ENCODE measurements at regions not wholly inside any gene's neighbourhood (a gene's known extent, or its start where the extent isn't known, plus 50 kb on each side); places are given as distances from the start of the nearest gene placed in this dataset.

DNA sequence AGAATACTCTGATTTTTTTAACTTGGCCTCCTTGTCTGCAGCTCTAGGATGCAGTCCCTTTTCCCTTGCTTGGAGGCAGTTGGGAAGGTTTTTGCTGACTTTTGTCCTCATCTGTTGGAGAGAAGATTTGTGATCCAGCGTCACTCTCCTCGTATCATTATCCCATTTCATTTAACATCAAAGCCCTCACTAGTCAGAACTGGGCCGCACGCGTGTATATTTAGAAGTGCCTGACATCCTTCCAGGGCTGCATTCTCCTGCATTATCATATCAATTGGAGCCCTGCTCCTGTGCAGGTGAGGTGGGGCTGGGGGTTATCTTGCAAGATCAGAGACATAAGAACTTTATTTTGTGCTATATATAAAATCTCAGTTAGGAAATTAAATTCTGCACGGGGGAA lies 435.1 kb upstream of the HS6ST1 start:
- Histone ChIP-seq H3K36me3 (ENCODE audit: control insufficient read depth in 2 of 2, extremely low read depth in 1 of 2, insufficient read depth in 2 of 2, low read length in 2 of 2) (no peaks in the 10 kb centered on the region), H3K9me3 (ENCODE audit: control insufficient read depth, low read depth, low read length) (no peaks in the 10 kb centered on the region), H3K9me1 (ENCODE audit: control insufficient read depth, extremely low read depth, insufficient read depth, low read length) (no peaks in the 10 kb centered on the region), H3K27me3 (ENCODE audit: control insufficient read depth, extremely low read depth, insufficient read depth, low read length) (peaks cover 3% of the 10 kb centered on the region), H3K9ac (ENCODE audit: control insufficient read depth, extremely low read depth, insufficient read depth, low read length) (no peak overlapping the region), H3K4me1 (ENCODE audit: control insufficient read depth, extremely low read depth, insufficient read depth, low read length) (no peaks in the 10 kb centered on the region), H4K20me1 (ENCODE audit: control insufficient read depth, extremely low read depth, insufficient read depth, low read length) (no peaks in the 10 kb centered on the region), H3K79me2 (ENCODE audit: control insufficient read depth, insufficient read depth, low read length) (no peaks in the 10 kb centered on the region), H3K27ac (ENCODE audit: control insufficient read depth, insufficient read depth, low read length) (no peak overlapping the region), H3K4me3 (ENCODE audit: control insufficient read depth in 2 of 3, extremely low read depth in 1 of 3, insufficient read depth in 2 of 3, low read depth in 1 of 3, low read length in 3 of 3) (no peak overlapping the region), H3K4me2 (ENCODE audit: control insufficient read depth, extremely low read depth, insufficient read depth, low read depth, low read length) (no peak overlapping the region), H2AFZ (ENCODE audit: control insufficient read depth, low read length) (no peak overlapping the region)
- TF ChIP-seq, protein P1, sequence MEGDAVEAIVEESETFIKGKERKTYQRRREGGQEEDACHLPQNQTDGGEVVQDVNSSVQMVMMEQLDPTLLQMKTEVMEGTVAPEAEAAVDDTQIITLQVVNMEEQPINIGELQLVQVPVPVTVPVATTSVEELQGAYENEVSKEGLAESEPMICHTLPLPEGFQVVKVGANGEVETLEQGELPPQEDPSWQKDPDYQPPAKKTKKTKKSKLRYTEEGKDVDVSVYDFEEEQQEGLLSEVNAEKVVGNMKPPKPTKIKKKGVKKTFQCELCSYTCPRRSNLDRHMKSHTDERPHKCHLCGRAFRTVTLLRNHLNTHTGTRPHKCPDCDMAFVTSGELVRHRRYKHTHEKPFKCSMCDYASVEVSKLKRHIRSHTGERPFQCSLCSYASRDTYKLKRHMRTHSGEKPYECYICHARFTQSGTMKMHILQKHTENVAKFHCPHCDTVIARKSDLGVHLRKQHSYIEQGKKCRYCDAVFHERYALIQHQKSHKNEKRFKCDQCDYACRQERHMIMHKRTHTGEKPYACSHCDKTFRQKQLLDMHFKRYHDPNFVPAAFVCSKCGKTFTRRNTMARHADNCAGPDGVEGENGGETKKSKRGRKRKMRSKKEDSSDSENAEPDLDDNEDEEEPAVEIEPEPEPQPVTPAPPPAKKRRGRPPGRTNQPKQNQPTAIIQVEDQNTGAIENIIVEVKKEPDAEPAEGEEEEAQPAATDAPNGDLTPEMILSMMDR (optimal IDR thresholded peaks at IDR 0.05 in 1 of 3, IDR thresholded peaks at IDR 0.05 in 1 of 3, conservative IDR thresholded peaks at IDR 0.05 in 1 of 3; ENCODE audit: extremely low read depth in 1 of 3, insufficient read depth in 2 of 3, low read length in 3 of 3): no peak
- TF ChIP-seq EZH2 (IDR thresholded peaks at IDR 0.05; ENCODE audit: low read length): no peak
- dilution Hi-C loops (cut with MboI; ENCODE audit: extremely low pct_ligation_motif_present, low sequenced_read_pairs): no loop called here
- DNase-seq (ENCODE audit: low read depth, low spot score): no peak
- FAIRE-seq: no peak

DNA sequence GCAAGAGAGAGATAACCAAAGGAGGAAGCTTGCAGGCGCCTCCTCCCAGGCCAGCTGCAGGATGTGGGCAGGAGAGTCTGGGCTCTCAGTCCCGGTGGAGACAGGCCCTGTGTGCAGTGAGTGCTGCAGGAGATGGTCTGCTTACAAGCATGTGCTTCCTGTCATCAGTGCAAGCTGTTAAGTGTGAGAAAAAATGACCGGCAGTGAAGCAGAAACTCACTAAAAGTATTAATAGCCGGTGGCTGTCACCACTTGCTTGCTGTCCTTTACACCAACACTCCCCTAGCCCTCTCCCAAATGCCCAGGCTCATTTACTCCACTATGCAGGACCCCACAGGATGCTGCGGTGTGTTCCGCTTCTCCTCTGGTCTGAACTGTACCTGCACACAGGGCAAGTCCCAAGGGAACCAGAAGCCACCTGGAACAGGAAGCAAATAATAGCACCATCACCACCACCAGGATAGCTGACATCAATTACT lies 435.6 kb upstream of the HS6ST1 start:
- H3K4me2 ChIP-seq (ENCODE audit: control insufficient read depth, extremely low read depth, insufficient read depth, low read depth, low read length): no peak overlapping the region
- peaks cover 3% of the 10 kb centered on the region for H3K27me3 ChIP-seq (ENCODE audit: control insufficient read depth, extremely low read depth, insufficient read depth, low read length)
- no peak for DNase-seq (ENCODE audit: low read depth, low spot score)
- H3K9ac ChIP-seq (ENCODE audit: control insufficient read depth, extremely low read depth, insufficient read depth, low read length): no peak overlapping the region
- H3K9me3 ChIP-seq (ENCODE audit: control insufficient read depth, low read depth, low read length): no peaks in the 10 kb centered on the region
- H3K36me3 ChIP-seq (ENCODE audit: control insufficient read depth in 2 of 2, extremely low read depth in 1 of 2, insufficient read depth in 2 of 2, low read length in 2 of 2): no peaks in the 10 kb centered on the region
- no peak overlapping the region for H3K27ac ChIP-seq (ENCODE audit: control insufficient read depth, insufficient read depth, low read length)
- H3K9me1 ChIP-seq (ENCODE audit: control insufficient read depth, extremely low read depth, insufficient read depth, low read length): no peaks in the 10 kb centered on the region
- no peaks in the 10 kb centered on the region for H3K4me1 ChIP-seq (ENCODE audit: control insufficient read depth, extremely low read depth, insufficient read depth, low read length)
- no peak overlapping the region for H2AFZ ChIP-seq (ENCODE audit: control insufficient read depth, low read length)
- H3K79me2 ChIP-seq (ENCODE audit: control insufficient read depth, insufficient read depth, low read length): no peaks in the 10 kb centered on the region
- dilution Hi-C loops (cut with MboI; ENCODE audit: extremely low pct_ligation_motif_present, low sequenced_read_pairs): no loop called here
- no peak for FAIRE-seq
- TF ChIP-seq, protein P1 (optimal IDR thresholded peaks at IDR 0.05 in 1 of 3, IDR thresholded peaks at IDR 0.05 in 1 of 3, conservative IDR thresholded peaks at IDR 0.05 in 1 of 3; ENCODE audit: extremely low read depth in 1 of 3, insufficient read depth in 2 of 3, low read length in 3 of 3): no peak
- no peak for TF ChIP-seq EZH2 (IDR thresholded peaks at IDR 0.05; ENCODE audit: low read length)
- H3K4me3 ChIP-seq (ENCODE audit: control insufficient read depth in 2 of 3, extremely low read depth in 1 of 3, insufficient read depth in 2 of 3, low read depth in 1 of 3, low read length in 3 of 3): no peak overlapping the region
- no peaks in the 10 kb centered on the region for H4K20me1 ChIP-seq (ENCODE audit: control insufficient read depth, extremely low read depth, insufficient read depth, low read length)
